SK-N-SH treated with all-trans-retinoic acid at 6 μM for 48 hours (cell line): ENCODE measurements at regions not wholly inside any gene's neighbourhood (a gene's known extent, or its start where the extent isn't known, plus 50 kb on each side); places are given as distances from the start of the nearest gene placed in this dataset.

Source experiments
- ATAC-seq: fragments of 200-7000 bp; cut with Tn5 transposase; 3 replicates; pipeline ENCODE4 v1.9.1; 2020; ENCODE audit warnings: mild to moderate bottlenecking, moderate library complexity
- ARNTL ChIP-seq: fragments of 450-650 bp; formaldehyde crosslinking; IDR thresholded peaks from 2 replicates; pipeline ENCODE4 v1.5.0; 2020; ENCODE audit warnings: low read depth, mild to moderate bottlenecking, moderate library complexity, borderline replicate concordance
- BACH2 ChIP-seq: fragments of 250-450 bp; sonication (Bioruptor Pico); IDR thresholded peaks from 2 replicates; pipeline ENCODE4 v1.9.0; 2021; ENCODE audit warnings: mild to moderate bottlenecking, borderline replicate concordance
- CSDC2 ChIP-seq: fragments of 250-450 bp; sonication (Bioruptor Pico); IDR thresholded peaks from 2 replicates; pipeline ENCODE4 v1.5.0; 2020; ENCODE audit warnings: mild to moderate bottlenecking, moderate library complexity
- ESRRG ChIP-seq: fragments of 250-450 bp; sonication (Bioruptor Pico); IDR thresholded peaks from 2 replicates; pipeline ENCODE4 v1.6.1; 2021; ENCODE audit warnings: mild to moderate bottlenecking
- GLIS3 ChIP-seq: fragments of 250-450 bp; sonication (Bioruptor Pico); IDR thresholded peaks from 2 replicates; pipeline ENCODE4 v1.5.0; 2020; ENCODE audit warnings: mild to moderate bottlenecking, moderate library complexity
- ISL1 ChIP-seq: fragments of 250-450 bp; sonication (Bioruptor Pico); IDR thresholded peaks from 2 replicates; pipeline ENCODE4 v2.1.2; 2022; ENCODE audit warnings: mild to moderate bottlenecking, moderate library complexity
- OSR1 ChIP-seq: fragments of 250-450 bp; sonication (Bioruptor Pico); IDR thresholded peaks from 2 replicates; pipeline ENCODE4 v1.8.0; 2022; ENCODE audit warnings: moderate library complexity, mild to moderate bottlenecking, inconsistent platforms
- PPARA ChIP-seq: fragments of 250-450 bp; sonication (Bioruptor Pico); IDR thresholded peaks from 2 replicates; pipeline ENCODE4 v1.5.0; 2020; ENCODE audit warnings: mild to moderate bottlenecking, borderline replicate concordance
- RARB ChIP-seq: fragments of 250-450 bp; sonication (Bioruptor Pico); IDR thresholded peaks from 2 replicates; pipeline ENCODE4 v1.8.0; 2021; ENCODE audit warnings: mild to moderate bottlenecking, moderate library complexity
- SNAI2 ChIP-seq: fragments of 250-450 bp; sonication (Bioruptor Pico); IDR thresholded peaks from 2 replicates; pipeline ENCODE4 v1.5.0; 2020; ENCODE audit warnings: mild to moderate bottlenecking, moderate library complexity
- TCF4 ChIP-seq: fragments of 250-450 bp; sonication (Bioruptor Pico); IDR thresholded peaks from 2 replicates; pipeline ENCODE4 v1.8.0; 2021; ENCODE audit warnings: mild to moderate bottlenecking, moderate library complexity, borderline replicate concordance
- TOX ChIP-seq: fragments of 250-450 bp; sonication (Bioruptor Pico); IDR thresholded peaks from 2 replicates; pipeline ENCODE4 v1.8.0; 2021; ENCODE audit warnings: mild to moderate bottlenecking, moderate library complexity, borderline replicate concordance
- ZC3H10 ChIP-seq: fragments of 250-450 bp; sonication (Bioruptor Pico); IDR thresholded peaks from 2 replicates; pipeline ENCODE4 v1.5.1; 2021; ENCODE audit warnings: mild to moderate bottlenecking, moderate library complexity
- ZFP3 ChIP-seq: fragments of 250-450 bp; sonication (Bioruptor Pico); IDR thresholded peaks from 2 replicates; pipeline ENCODE4 v1.5.0; 2020; ENCODE audit warnings: mild to moderate bottlenecking, moderate library complexity
- ZNF565 ChIP-seq: fragments of 450-650 bp; formaldehyde crosslinking; conservative IDR thresholded peaks from 2 replicates; pipeline ENCODE4 v1.5.0; 2020; ENCODE audit warnings: low read depth, mild to moderate bottlenecking, moderate library complexity
- ZNF70 ChIP-seq: fragments of 450-650 bp; formaldehyde crosslinking; IDR thresholded peaks from 2 replicates; pipeline ENCODE4 v1.5.0; 2020; ENCODE audit warnings: mild to moderate bottlenecking, moderate library complexity
- ZNF8 ChIP-seq: fragments of 450-650 bp; formaldehyde crosslinking; IDR thresholded peaks from 2 replicates; pipeline ENCODE4 v1.5.0; 2020; ENCODE audit warnings: mild to moderate bottlenecking, moderate library complexity
- TF ChIP-seq, protein P1 (sequence below): fragments of 250-450 bp; sonication (Bioruptor Pico); IDR thresholded peaks from 2 replicates; pipeline ENCODE4 v1.5.0; 2020; ENCODE audit warnings: mild to moderate bottlenecking, moderate library complexity
- TF ChIP-seq, protein P2 (sequence below): fragments of 250-450 bp; sonication (Bioruptor Pico); IDR thresholded peaks from 2 replicates; pipeline ENCODE4 v1.5.1; 2020; ENCODE audit warnings: low read depth, mild to moderate bottlenecking, moderate library complexity
- TF ChIP-seq, protein P3 (sequence below): fragments of 250-450 bp; sonication (Bioruptor Pico); IDR thresholded peaks from 2 replicates; pipeline ENCODE4 v1.8.0; 2021; ENCODE audit warnings: low read depth, mild to moderate bottlenecking, moderate library complexity, borderline replicate concordance
- TF ChIP-seq, protein P4 (sequence below): fragments of 250-450 bp; sonication (Bioruptor Pico); IDR thresholded peaks from 2 replicates; pipeline ENCODE4 v1.8.0; 2020; ENCODE audit warnings: mild to moderate bottlenecking, moderate library complexity, borderline replicate concordance

DNA sequence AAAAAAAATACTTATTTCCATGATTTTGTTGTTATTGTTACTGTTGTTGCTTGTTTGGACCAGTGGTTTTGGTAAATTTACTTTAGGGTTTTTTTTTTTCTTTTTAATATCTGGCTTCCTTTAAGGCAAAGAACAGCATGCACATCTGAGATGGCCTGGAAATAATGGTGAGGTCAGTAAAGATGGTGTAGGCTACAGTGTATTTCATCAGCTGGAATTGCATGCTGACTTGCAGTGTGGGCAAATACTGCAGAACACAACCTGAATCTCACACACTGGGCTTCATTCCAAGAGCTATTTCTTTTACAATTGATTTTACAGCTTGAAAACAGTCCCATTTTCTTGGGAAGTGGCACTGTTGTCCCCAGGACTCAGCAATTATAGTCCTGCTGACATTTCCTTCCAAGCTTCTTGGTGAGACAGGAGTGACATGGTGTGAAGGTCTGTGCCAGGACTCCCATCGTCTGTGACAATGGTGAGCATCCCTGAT is 376.1 kb upstream of the SOX11 start:
- ATAC-seq, result no peak
- TF ChIP-seq TCF4 (CRISPR knock-in tag) (no peak), CSDC2 (CRISPR knock-in tag) (no peak), ARNTL (CRISPR knock-in tag) (no peak), GLIS3 (CRISPR knock-in tag) (no peak), PPARA (CRISPR knock-in tag) (no peak), BACH2 (no peak), ZNF8 (CRISPR knock-in tag) (no peak), ZFP3 (CRISPR knock-in tag) (no peak), TOX (CRISPR knock-in tag) (no peak), ISL1 (CRISPR knock-in tag) (no peak)
- TF ChIP-seq, protein P1, sequence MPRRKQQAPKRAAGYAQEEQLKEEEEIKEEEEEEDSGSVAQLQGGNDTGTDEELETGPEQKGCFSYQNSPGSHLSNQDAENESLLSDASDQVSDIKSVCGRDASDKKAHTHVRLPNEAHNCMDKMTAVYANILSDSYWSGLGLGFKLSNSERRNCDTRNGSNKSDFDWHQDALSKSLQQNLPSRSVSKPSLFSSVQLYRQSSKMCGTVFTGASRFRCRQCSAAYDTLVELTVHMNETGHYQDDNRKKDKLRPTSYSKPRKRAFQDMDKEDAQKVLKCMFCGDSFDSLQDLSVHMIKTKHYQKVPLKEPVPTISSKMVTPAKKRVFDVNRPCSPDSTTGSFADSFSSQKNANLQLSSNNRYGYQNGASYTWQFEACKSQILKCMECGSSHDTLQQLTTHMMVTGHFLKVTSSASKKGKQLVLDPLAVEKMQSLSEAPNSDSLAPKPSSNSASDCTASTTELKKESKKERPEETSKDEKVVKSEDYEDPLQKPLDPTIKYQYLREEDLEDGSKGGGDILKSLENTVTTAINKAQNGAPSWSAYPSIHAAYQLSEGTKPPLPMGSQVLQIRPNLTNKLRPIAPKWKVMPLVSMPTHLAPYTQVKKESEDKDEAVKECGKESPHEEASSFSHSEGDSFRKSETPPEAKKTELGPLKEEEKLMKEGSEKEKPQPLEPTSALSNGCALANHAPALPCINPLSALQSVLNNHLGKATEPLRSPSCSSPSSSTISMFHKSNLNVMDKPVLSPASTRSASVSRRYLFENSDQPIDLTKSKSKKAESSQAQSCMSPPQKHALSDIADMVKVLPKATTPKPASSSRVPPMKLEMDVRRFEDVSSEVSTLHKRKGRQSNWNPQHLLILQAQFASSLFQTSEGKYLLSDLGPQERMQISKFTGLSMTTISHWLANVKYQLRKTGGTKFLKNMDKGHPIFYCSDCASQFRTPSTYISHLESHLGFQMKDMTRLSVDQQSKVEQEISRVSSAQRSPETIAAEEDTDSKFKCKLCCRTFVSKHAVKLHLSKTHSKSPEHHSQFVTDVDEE (CRISPR knock-in tag), result no peak
- TF ChIP-seq, protein P2, sequence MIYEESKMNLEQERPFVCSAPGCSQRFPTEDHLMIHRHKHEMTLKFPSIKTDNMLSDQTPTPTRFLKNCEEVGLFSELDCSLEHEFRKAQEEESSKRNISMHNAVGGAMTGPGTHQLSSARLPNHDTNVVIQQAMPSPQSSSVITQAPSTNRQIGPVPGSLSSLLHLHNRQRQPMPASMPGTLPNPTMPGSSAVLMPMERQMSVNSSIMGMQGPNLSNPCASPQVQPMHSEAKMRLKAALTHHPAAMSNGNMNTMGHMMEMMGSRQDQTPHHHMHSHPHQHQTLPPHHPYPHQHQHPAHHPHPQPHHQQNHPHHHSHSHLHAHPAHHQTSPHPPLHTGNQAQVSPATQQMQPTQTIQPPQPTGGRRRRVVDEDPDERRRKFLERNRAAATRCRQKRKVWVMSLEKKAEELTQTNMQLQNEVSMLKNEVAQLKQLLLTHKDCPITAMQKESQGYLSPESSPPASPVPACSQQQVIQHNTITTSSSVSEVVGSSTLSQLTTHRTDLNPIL, result no peak
- TF ChIP-seq, protein P3, sequence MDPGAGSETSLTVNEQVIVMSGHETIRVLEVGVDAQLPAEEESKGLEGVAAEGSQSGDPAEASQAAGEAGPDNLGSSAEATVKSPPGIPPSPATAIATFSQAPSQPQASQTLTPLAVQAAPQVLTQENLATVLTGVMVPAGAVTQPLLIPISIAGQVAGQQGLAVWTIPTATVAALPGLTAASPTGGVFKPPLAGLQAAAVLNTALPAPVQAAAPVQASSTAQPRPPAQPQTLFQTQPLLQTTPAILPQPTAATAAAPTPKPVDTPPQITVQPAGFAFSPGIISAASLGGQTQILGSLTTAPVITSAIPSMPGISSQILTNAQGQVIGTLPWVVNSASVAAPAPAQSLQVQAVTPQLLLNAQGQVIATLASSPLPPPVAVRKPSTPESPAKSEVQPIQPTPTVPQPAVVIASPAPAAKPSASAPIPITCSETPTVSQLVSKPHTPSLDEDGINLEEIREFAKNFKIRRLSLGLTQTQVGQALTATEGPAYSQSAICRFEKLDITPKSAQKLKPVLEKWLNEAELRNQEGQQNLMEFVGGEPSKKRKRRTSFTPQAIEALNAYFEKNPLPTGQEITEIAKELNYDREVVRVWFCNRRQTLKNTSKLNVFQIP (CRISPR knock-in tag), result no peak

DNA sequence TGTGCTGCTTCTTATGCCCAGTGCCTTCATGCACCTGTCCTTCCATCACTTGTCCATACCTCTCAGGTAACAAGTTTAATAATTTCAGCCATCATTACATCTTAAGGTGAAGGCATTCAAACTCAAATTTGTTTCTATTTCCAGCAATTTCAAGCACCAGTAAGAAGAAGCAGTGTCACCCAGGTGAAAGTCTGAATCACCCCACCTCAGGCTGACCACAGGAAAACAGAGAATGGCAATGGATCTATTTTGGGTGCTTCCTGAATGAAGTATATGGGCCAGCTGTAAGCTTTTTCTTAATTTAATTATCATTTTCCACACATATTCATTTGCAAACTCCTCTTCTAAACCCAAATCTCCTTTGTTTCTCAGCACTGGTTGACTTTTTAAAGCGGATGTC is 372.7 kb upstream of the SOX11 start:
- ATAC-seq, result no peak
- TF ChIP-seq SNAI2, result no peak
- TF ChIP-seq ZC3H10 (CRISPR knock-in tag), result no peak
- TF ChIP-seq, protein P4, sequence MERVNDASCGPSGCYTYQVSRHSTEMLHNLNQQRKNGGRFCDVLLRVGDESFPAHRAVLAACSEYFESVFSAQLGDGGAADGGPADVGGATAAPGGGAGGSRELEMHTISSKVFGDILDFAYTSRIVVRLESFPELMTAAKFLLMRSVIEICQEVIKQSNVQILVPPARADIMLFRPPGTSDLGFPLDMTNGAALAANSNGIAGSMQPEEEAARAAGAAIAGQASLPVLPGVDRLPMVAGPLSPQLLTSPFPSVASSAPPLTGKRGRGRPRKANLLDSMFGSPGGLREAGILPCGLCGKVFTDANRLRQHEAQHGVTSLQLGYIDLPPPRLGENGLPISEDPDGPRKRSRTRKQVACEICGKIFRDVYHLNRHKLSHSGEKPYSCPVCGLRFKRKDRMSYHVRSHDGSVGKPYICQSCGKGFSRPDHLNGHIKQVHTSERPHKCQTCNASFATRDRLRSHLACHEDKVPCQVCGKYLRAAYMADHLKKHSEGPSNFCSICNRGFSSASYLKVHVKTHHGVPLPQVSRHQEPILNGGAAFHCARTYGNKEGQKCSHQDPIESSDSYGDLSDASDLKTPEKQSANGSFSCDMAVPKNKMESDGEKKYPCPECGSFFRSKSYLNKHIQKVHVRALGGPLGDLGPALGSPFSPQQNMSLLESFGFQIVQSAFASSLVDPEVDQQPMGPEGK (CRISPR knock-in tag), result no peak
- TF ChIP-seq CSDC2 (CRISPR knock-in tag), result no peak
- no peak for TF ChIP-seq ZNF565 (CRISPR knock-in tag)
- TF ChIP-seq PPARA (CRISPR knock-in tag), result no peak
- TF ChIP-seq ESRRG (CRISPR knock-in tag), result no peak
- TF ChIP-seq BACH2, result no peak
- no peak for TF ChIP-seq TOX (CRISPR knock-in tag)

DNA sequence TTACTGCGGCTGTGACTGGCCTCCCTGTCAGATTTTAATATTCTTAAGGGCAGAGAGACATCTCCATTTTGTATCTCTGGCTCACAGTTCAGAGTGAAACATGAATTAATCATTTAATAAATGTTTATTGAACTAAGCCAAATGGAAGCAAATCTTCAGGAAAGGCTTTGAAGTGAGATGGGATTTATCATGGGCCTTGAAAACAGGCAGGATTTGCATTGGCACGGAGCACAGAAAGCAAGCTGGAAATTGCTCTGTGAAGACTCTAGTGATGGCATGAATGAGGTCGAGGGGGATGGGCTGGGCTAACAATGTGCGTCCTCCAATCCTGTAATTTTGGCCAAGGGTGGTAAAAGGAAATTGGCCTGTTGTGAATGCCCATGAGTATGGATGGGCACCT is 369.8 kb upstream of the SOX11 start:
- no peak for ATAC-seq
- TF ChIP-seq SNAI2 (no peak), TOX (CRISPR knock-in tag) (no peak), ISL1 (CRISPR knock-in tag) (no peak), ZNF565 (CRISPR knock-in tag) (no peak), BACH2 (no peak), OSR1 (CRISPR knock-in tag) (no peak), ZNF70 (no peak), RARB (CRISPR knock-in tag) (no peak), ARNTL (CRISPR knock-in tag) (no peak), TCF4 (CRISPR knock-in tag) (no peak), GLIS3 (CRISPR knock-in tag) (no peak)
- TF ChIP-seq, protein P4 (CRISPR knock-in tag), result no peak
- TF ChIP-seq, protein P2, result no peak
- TF ChIP-seq, protein P1 (CRISPR knock-in tag), result no peak
- TF ChIP-seq, protein P3 (CRISPR knock-in tag), result no peak
